HG03159 (cell line): ENCODE measurements at regions not wholly inside any gene's neighbourhood (a gene's known extent, or its start where the extent isn't known, plus 50 kb on each side); places are given as distances from the start of the nearest gene placed in this dataset.

Experiments
- ATAC-seq: cut with Tn5 transposase; IDR thresholded peaks from one replicate; pipeline ENCODE4 v1.9.1; 2021; ENCODE audit warnings: mild to moderate bottlenecking, moderate library complexity; ENCODE audit not compliant: unreplicated experiment

- ATAC-seq: no peak
These were observed 83.0 kb upstream of the ATF3 start for GRCh38 chr1:212525479-212526110.

GRCh38 chr1:212526111-212526491, 82.5 kb upstream of the ATF3 start:
- ATAC-seq: no peak

- ATAC-seq: no peak
These were observed 80.1 kb upstream of the ATF3 start for GRCh38 chr1:212528501-212528900.

GRCh38 chr1:212529211-212529741, 79.3 kb upstream of the ATF3 start:
- no peak for ATAC-seq

- no peak for ATAC-seq
These were observed 77.3 kb upstream of the ATF3 start for GRCh38 chr1:212531267-212531666.

GRCh38 chr1:212531796-212532195, 76.8 kb upstream of the ATF3 start:
- no peak for ATAC-seq

GRCh38 chr1:212532469-212533147, 76.0 kb upstream of the ATF3 start:
- ATAC-seq: no peak

GRCh38 chr1:212533148-212533517, 75.4 kb upstream of the ATF3 start:
- no peak for ATAC-seq

GRCh38 chr1:212536586-212536985, 72.0 kb upstream of the ATF3 start:
- no peak for ATAC-seq

GRCh38 chr1:212537610-212538009, 71.0 kb upstream of the ATF3 start:
- ATAC-seq: no peak

- no peak for ATAC-seq
These were observed 68.7 kb upstream of the ATF3 start for GRCh38 chr1:212539737-212540430.

GRCh38 chr1:212542761-212543187, 65.8 kb upstream of the ATF3 start:
- no peak for ATAC-seq

- ATAC-seq: no peak
These were observed 64.5 kb upstream of the ATF3 start for GRCh38 chr1:212544110-212544509.

GRCh38 chr1:212545941-212546635, 62.5 kb upstream of the ATF3 start:
- no peak for ATAC-seq

- ATAC-seq: no peak
These were observed 59.0 kb upstream of the ATF3 start for GRCh38 chr1:212549503-212550017.

GRCh38 chr1:212551929-212552328, 56.6 kb upstream of the ATF3 start:
- no peak for ATAC-seq

- ATAC-seq: no peak
These were observed 54.9 kb upstream of the ATF3 start for GRCh38 chr1:212553676-212554075.

GRCh38 chr1:212554401-212554800, 54.2 kb upstream of the ATF3 start:
- ATAC-seq: no peak

- ATAC-seq: no peak
These were observed 53.1 kb upstream of the ATF3 start for GRCh38 chr1:212555426-212555825.

GRCh38 chr1:212556822-212557549, 51.6 kb upstream of the ATF3 start:
- no peak for ATAC-seq
